GM12875 (cell line): ENCODE measurements at regions not wholly inside any gene's neighbourhood (a gene's known extent, or its start where the extent isn't known, plus 50 kb on each side); places are given as distances from the start of the nearest gene placed in this dataset.

Experiments used
- H3K4me3 ChIP-seq: one replicate; pipeline ENCODE4 v1.5.1; 2011; ENCODE audit warnings: low read depth, low read length, control low read depth
- TF ChIP-seq, protein P1 (sequence below): IDR thresholded peaks from 2 replicates; pipeline ENCODE4 v1.5.1; 2011; ENCODE audit warnings: low read depth, mild to moderate bottlenecking, control low read depth, inconsistent platforms, low read length, moderate library complexity, borderline replicate concordance; ENCODE audit not compliant: insufficient read depth

DNA sequence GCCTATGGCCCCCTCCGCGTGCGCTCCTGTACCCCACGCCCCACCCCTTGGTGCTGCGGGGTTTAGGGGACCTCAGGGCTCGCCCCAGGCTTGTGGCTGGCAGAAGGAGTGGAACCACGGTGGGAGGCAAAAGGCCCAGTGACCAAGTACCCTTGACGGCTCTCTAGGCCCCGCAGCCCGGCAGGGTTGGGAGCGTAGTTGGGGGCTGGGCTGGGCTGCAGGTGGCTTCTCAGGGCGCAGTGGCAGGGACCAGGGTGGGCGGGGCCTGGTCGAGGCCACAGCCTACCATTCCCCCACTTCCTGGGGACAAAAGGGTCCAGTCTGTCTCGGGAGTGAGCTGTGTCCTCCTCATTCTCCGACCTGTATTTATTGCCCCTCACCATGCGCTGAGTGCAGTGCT lies 124.9 kb downstream of the RBFOX3 start:
- TF ChIP-seq, protein P1, sequence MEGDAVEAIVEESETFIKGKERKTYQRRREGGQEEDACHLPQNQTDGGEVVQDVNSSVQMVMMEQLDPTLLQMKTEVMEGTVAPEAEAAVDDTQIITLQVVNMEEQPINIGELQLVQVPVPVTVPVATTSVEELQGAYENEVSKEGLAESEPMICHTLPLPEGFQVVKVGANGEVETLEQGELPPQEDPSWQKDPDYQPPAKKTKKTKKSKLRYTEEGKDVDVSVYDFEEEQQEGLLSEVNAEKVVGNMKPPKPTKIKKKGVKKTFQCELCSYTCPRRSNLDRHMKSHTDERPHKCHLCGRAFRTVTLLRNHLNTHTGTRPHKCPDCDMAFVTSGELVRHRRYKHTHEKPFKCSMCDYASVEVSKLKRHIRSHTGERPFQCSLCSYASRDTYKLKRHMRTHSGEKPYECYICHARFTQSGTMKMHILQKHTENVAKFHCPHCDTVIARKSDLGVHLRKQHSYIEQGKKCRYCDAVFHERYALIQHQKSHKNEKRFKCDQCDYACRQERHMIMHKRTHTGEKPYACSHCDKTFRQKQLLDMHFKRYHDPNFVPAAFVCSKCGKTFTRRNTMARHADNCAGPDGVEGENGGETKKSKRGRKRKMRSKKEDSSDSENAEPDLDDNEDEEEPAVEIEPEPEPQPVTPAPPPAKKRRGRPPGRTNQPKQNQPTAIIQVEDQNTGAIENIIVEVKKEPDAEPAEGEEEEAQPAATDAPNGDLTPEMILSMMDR = no peak

DNA sequence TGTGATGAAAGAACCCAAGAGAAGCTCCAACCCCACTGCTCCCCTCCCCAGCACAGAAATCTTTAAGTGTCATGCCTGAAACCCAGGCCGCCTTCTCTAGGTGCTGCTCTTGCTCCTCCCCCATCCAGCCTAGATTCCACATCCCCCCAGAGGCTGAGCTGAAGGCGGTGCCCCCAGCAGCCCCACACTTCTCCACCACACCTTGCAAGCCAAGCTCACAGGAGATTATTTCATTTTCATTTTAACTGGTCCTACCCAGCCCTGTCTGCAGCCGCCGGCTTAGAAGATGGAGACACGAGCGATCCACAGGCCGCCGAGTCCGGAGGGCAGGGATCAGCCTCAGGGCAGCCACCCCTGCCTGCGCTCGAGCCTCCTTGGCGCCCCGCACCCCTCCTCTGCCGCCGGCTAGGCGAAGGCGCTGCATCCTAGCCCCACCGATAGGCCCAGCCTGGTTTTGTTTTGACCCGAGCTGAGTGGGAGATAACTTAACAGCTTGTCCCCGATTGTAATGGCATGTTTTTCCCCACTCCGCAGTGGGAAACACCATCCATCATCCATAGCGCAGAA lies 125.3 kb downstream of the RBFOX3 start:
- H3K4me3 ChIP-seq = no peak overlapping the region
- TF ChIP-seq, protein P1 = no peak

More for the DNA sequence above, 124.9 kb downstream of the RBFOX3 start:
- H3K4me3 ChIP-seq = no peak overlapping the region

DNA sequence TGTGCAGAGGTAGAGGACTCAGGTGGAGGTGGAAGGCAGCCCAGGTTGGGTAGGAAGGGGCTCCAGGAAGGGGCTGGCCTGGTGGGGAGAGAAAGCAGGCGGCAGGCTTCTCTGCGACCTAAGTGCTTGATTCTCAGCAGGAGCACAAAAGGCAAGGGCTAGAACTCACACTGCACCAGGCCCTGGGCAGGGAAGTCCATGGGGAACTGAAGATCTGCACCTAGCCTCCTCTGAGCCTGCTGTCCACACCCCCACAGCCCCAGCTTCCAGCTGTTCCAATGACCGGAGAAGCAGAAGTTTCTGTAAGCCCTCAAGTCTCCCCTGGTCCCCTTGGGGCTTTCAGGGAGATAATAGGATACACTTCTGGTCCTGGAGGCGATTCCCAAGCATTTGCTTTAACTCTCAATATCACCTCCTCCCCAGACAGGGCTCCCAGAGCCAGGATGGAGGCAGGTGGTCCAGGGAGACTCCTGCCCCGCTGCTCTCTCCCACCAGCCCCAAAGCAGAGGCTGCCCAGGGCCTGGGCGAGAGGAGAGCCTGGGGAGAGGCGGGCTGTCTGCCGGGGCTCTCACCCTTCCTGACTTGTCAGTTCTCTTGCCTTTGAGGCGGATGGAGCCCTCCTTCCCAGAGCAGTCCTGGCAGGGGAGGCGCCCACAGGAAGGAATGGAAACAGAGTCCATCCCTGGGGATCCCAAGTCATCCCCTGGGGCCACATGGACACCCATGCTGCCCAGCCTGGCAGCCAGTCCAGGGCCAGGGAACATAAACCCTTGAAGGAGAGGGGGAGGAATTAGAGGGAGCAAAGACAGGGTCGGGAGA lies 126.0 kb downstream of the RBFOX3 start:
- no peak overlapping the region for H3K4me3 ChIP-seq
- TF ChIP-seq, protein P1 = no peak

DNA sequence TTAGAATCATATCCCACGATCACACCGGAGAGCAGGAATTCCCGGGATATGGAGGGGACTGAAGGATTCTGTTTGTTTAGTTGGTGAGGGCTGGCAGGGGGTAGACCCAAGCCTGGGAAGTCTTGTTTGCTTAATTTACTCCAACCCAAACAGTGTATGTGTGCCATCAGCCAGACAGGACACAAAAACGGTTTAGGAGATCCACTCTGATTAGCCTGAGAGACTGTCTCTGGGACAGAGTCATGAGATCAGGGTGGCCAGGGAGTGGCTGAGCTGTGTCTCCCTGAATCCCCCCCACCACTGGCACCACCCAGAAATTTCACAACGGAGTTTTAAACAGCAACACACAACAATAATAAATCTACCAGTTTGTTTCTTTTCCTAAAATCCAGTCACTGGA lies 127.0 kb downstream of the RBFOX3 start:
- TF ChIP-seq, protein P1 = no peak
- H3K4me3 ChIP-seq = no peak overlapping the region

DNA sequence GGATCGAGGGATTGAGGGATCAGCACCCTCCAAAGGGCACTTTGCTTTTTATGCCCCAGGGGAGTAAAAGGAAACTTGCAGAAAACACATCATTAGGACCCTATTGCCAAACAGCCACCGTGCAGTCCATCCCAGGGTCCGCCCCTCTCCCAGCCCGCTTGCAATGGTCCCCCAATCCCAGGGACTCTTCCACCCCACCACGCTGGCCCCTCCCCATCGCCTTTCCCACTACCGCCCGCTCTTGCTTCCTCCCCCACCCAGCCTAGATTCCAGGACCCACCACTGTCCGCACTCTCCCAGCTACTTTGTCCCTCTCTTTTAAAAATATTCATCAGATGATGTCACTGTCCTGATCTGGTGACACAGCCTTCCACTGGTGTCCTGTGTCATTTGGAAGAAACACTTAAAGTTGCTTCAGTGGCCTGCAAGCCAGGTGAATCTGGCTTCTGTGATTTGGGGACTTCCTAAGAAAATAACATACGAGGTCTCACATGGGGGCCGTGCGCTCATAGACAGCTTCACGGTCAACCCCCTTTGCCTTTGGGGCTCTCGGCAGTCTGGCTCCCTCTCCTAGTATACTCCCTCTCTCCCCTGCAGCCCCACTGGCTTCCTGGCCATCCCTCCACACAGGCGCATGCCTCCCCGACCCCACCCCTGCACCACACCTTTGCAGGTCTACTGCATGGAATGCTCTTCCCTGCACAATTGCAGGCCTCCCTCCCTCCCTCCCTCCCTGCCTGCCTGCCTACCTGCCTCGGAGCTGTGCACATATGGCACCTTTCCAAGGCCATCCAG lies 127.9 kb downstream of the RBFOX3 start:
- TF ChIP-seq, protein P1 = no peak
- H3K4me3 ChIP-seq = no peak overlapping the region

DNA sequence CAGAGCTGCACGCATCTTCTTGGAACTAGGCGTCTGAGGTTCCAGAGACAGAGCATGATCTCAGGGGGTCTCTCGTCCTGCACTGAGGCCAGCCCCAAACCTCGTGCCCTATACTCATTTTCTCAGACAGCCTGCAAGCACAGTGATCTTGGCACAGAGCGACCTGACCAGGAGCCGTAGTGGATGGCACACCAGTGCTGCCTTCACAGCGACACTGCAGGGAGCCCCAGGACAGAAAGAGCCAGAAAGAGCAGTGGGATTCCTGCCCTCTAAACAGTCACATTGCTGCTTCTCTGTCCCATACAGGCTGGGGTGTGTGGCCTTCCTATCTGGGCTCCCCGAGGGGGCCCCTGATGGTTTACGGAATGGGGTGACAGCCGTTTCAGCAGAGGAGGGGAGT lies 131.0 kb downstream of the RBFOX3 start:
- H3K4me3 ChIP-seq = no peak overlapping the region
- TF ChIP-seq, protein P1 = no peak
